SK-N-MC (cell line): ENCODE measurements at regions not wholly inside any gene's neighbourhood (a gene's known extent, or its start where the extent isn't known, plus 50 kb on each side); places are given as distances from the start of the nearest gene placed in this dataset.

Experiments used
- DNase-seq: peaks from one replicate; pipeline ENCODE4 v3.0.0-alpha.2; 2011; ENCODE audit warnings: low read depth, low spot score
- H3K27ac ChIP-seq: fragments of 200-600 bp; sonication (generic); 2 replicates; pipeline ENCODE4 v1.5.1; 2016; ENCODE audit warnings: mixed run types
- H3K36me3 ChIP-seq: fragments of 200-600 bp; sonication (generic); 2 replicates; pipeline ENCODE4 v1.6.1; 2017; ENCODE audit warnings: antibody characterized with exemption, low read length, mixed read lengths; ENCODE audit not compliant: insufficient read depth
- H3K4me3 ChIP-seq: fragments of 200-600 bp; sonication (generic); 2 replicates; pipeline ENCODE4 v1.5.1; 2016
- H3K9ac ChIP-seq: fragments of 200-600 bp; sonication (generic); 2 replicates; pipeline ENCODE4 v1.8.0; 2017; ENCODE audit warnings: mixed run types, mixed read lengths; ENCODE audit not compliant: insufficient read length
- H3K9me3 ChIP-seq: fragments of 200-600 bp; sonication (generic); 2 replicates; pipeline ENCODE4 v1.6.1; 2017; ENCODE audit warnings: low read depth, mild to moderate bottlenecking, antibody characterized with exemption, low read length, moderate library complexity, mixed read lengths
- EZH2 ChIP-seq: fragments of 200-600 bp; sonication (generic); IDR thresholded peaks from one replicate; pipeline ENCODE4 v1.6.1; 2017; ENCODE audit warnings: antibody characterized with exemption
- FOXP2 ChIP-seq: optimal IDR thresholded peaks from 2 replicates; pipeline ENCODE3; 2011; ENCODE audit warnings: mild to moderate bottlenecking, moderate library complexity; ENCODE audit not compliant: insufficient read depth; ENCODE audit errors: extremely low read length, control extremely low read depth
- POLR2AphosphoS5 ChIP-seq: IDR thresholded peaks from 2 replicates; pipeline ENCODE4 v1.6.1; 2012; ENCODE audit warnings: mild to moderate bottlenecking, low read depth, low read length, borderline replicate concordance

- no peaks in the 10 kb centered on the region for H3K36me3 ChIP-seq
- no peaks in the 10 kb centered on the region for H3K9me3 ChIP-seq
- peak overlapping the region; percentile 63 for H3K4me3 ChIP-seq
- no peak for DNase-seq
- TF ChIP-seq FOXP2: no peak
- TF ChIP-seq POLR2AphosphoS5: no peak
- TF ChIP-seq EZH2: no peak
- peak overlapping the region; percentile 80 for H3K27ac ChIP-seq
- peak overlapping the region; percentile 7 for H3K9ac ChIP-seq
Observed at GRCh38 chr5:125411071-125411743, 664.8 kb upstream of the ZNF608 start.

GRCh38 chr5:125411744-125412560 is 665.5 kb upstream of the ZNF608 start:
- TF ChIP-seq FOXP2 (no peak), POLR2AphosphoS5 (no peak), EZH2 (no peak)
- peak overlapping the region; percentile 3 for H3K9ac ChIP-seq

GRCh38 chr5:125412561-125413495 is 666.4 kb upstream of the ZNF608 start:
- H3K36me3 ChIP-seq: no peaks in the 10 kb centered on the region
- H3K4me3 ChIP-seq: no peak overlapping the region
- H3K9me3 ChIP-seq: no peaks in the 10 kb centered on the region
- no peak for TF ChIP-seq EZH2
- no peak for TF ChIP-seq POLR2AphosphoS5
- TF ChIP-seq FOXP2: no peak
- no peak for DNase-seq
- H3K27ac ChIP-seq: no peak overlapping the region
- no peak overlapping the region for H3K9ac ChIP-seq

More at GRCh38 chr5:125411744-125412560, 665.5 kb upstream of the ZNF608 start:
- no peak for DNase-seq
- Histone ChIP-seq H3K27ac (peak overlapping the region; percentile 80; the same call in 1 of the 2 replicates), H3K9me3 (no peaks in the 10 kb centered on the region), H3K36me3 (no peaks in the 10 kb centered on the region), H3K4me3 (peak overlapping the region; percentile 63; the same call in 1 of the 2 replicates)

GRCh38 chr5:125413496-125414274 is 667.2 kb upstream of the ZNF608 start:
- Histone ChIP-seq H3K9me3 (no peaks in the 10 kb centered on the region), H3K9ac (no peak overlapping the region), H3K4me3 (no peak overlapping the region), H3K27ac (no peak overlapping the region), H3K36me3 (no peaks in the 10 kb centered on the region)
- no peak for DNase-seq
- no peak for TF ChIP-seq POLR2AphosphoS5

GRCh38 chr5:125415126-125415525 is 668.7 kb upstream of the ZNF608 start:
- DNase-seq: no peak
- H3K36me3 ChIP-seq: no peaks in the 10 kb centered on the region
- TF ChIP-seq POLR2AphosphoS5 (no peak), FOXP2 (no peak), EZH2 (no peak)
- H3K27ac ChIP-seq: no peak overlapping the region
- no peak overlapping the region for H3K4me3 ChIP-seq
- no peaks in the 10 kb centered on the region for H3K9me3 ChIP-seq
- H3K9ac ChIP-seq: no peak overlapping the region

GRCh38 chr5:125416055-125416454 is 669.6 kb upstream of the ZNF608 start:
- no peaks in the 10 kb centered on the region for H3K36me3 ChIP-seq
- no peak for DNase-seq
- no peak overlapping the region for H3K27ac ChIP-seq
- no peak overlapping the region for H3K4me3 ChIP-seq
- H3K9ac ChIP-seq: no peak overlapping the region
- no peak for TF ChIP-seq FOXP2
- TF ChIP-seq POLR2AphosphoS5: no peak
- TF ChIP-seq EZH2: no peak
- H3K9me3 ChIP-seq: no peaks in the 10 kb centered on the region

GRCh38 chr5:125421006-125421405 is 674.6 kb upstream of the ZNF608 start:
- H3K27ac ChIP-seq: no peak overlapping the region
- no peaks in the 10 kb centered on the region for H3K36me3 ChIP-seq
- TF ChIP-seq POLR2AphosphoS5: no peak
- TF ChIP-seq EZH2: no peak
- TF ChIP-seq FOXP2: no peak
- no peak overlapping the region for H3K9ac ChIP-seq
- no peaks in the 10 kb centered on the region for H3K9me3 ChIP-seq
- no peak for DNase-seq
- no peak overlapping the region for H3K4me3 ChIP-seq

GRCh38 chr5:125422342-125422741 is 675.9 kb upstream of the ZNF608 start:
- no peaks in the 10 kb centered on the region for H3K9me3 ChIP-seq
- H3K27ac ChIP-seq: no peak overlapping the region
- no peaks in the 10 kb centered on the region for H3K36me3 ChIP-seq
- no peak for DNase-seq
- TF ChIP-seq EZH2 (no peak), POLR2AphosphoS5 (no peak), FOXP2 (no peak)
- H3K4me3 ChIP-seq: no peak overlapping the region
- H3K9ac ChIP-seq: no peak overlapping the region
